WTC11 (cell line): ENCODE measurements at regions not wholly inside any gene's neighbourhood (a gene's known extent, or its start where the extent isn't known, plus 50 kb on each side); places are given as distances from the start of the nearest gene placed in this dataset.

Experiments used
- ATAC-seq: fragments of 200-7000 bp; cut with Tn5 transposase; 2 replicates; pipeline ENCODE4 v1.10.0; 2021; ENCODE audit warnings: mild to moderate bottlenecking, moderate library complexity
- CTCF ChIA-PET: fragments of 300-600 bp; sonication (Branson Sonifier 250); formaldehyde crosslinking; loops from one replicate; lab custom pipeline; 2021; ENCODE audit warnings: antibody characterized with exemption; lab: Charles Lee
- POLR2A ChIA-PET: fragments of 350-600 bp; sonication (Branson Sonifier 250); formaldehyde crosslinking; loops from one replicate; lab custom pipeline; 2021; ENCODE audit warnings: antibody characterized with exemption; lab: Charles Lee
- DNase-seq: peaks from one replicate; pipeline ENCODE4 v3.0.0; 2021; ENCODE audit warnings: low spot score
- H3K27ac Mint-ChIP-seq: 2 replicates; pipeline ENCODE4 v1.8.0; 2021; ENCODE audit warnings: mixed read lengths
- H3K27me3 Mint-ChIP-seq: 2 replicates; pipeline ENCODE4 v1.8.0; 2021; ENCODE audit warnings: low read depth, mild to moderate bottlenecking, moderate library complexity, mixed read lengths
- H3K36me3 Mint-ChIP-seq: 2 replicates; pipeline ENCODE4 v1.8.0; 2021; ENCODE audit warnings: mixed read lengths
- H3K4me1 Mint-ChIP-seq: 2 replicates; pipeline ENCODE4 v1.8.0; 2022; ENCODE audit warnings: mixed read lengths
- H3K4me3 Mint-ChIP-seq: 2 replicates; pipeline ENCODE4 v1.8.0; 2021; ENCODE audit warnings: mild to moderate bottlenecking, moderate library complexity, mixed read lengths
- H3K9me3 Mint-ChIP-seq: 2 replicates; pipeline ENCODE4 v1.8.0; 2021; ENCODE audit warnings: mixed read lengths
- CBFB ChIP-seq: sonication (generic); formaldehyde crosslinking; IDR thresholded peaks from 2 replicates; pipeline ENCODE4 v1.8.1; 2022; ENCODE audit warnings: mild to moderate bottlenecking, low read depth, missing genetic modification reagents
- CDX4 ChIP-seq: fragments of 250-450 bp; sonication (Bioruptor Pico); IDR thresholded peaks from 2 replicates; pipeline ENCODE4 v1.9.0; 2021; ENCODE audit warnings: moderate library complexity, mild to moderate bottlenecking, inconsistent platforms, borderline replicate concordance
- E2F5 ChIP-seq: sonication (generic); formaldehyde crosslinking; IDR thresholded peaks from 2 replicates; pipeline ENCODE4 v1.8.1; 2022; ENCODE audit warnings: mild to moderate bottlenecking, moderate library complexity, missing genetic modification reagents
- ESRRA ChIP-seq: sonication (generic); formaldehyde crosslinking; IDR thresholded peaks from 2 replicates; pipeline ENCODE4 v1.8.1; 2022; ENCODE audit warnings: mild to moderate bottlenecking, missing genetic modification reagents, borderline replicate concordance
- FOXJ3 ChIP-seq: sonication (generic); formaldehyde crosslinking; IDR thresholded peaks from 2 replicates; pipeline ENCODE4 v1.9.0; 2021; ENCODE audit warnings: missing genetic modification reagents, mild to moderate bottlenecking, borderline replicate concordance
- FOXP4 ChIP-seq: sonication (generic); formaldehyde crosslinking; IDR thresholded peaks from 2 replicates; pipeline ENCODE4 v1.8.0; 2022; ENCODE audit warnings: mild to moderate bottlenecking, missing genetic modification reagents
- JUN ChIP-seq: sonication (generic); formaldehyde crosslinking; IDR thresholded peaks from 2 replicates; pipeline ENCODE4 v1.8.0; 2023; ENCODE audit warnings: mild to moderate bottlenecking, missing genetic modification reagents
- KAT7 ChIP-seq: sonication (generic); formaldehyde crosslinking; IDR thresholded peaks from 2 replicates; pipeline ENCODE4 v1.8.1; 2023; ENCODE audit warnings: missing genetic modification reagents, mild to moderate bottlenecking, borderline replicate concordance
- NFATC4 ChIP-seq: fragments of 250-450 bp; sonication (Bioruptor Pico); IDR thresholded peaks from 2 replicates; pipeline ENCODE4 v1.9.0; 2021; ENCODE audit warnings: mild to moderate bottlenecking
- PRRX2 ChIP-seq: fragments of 250-450 bp; sonication (Bioruptor Pico); IDR thresholded peaks from 2 replicates; pipeline ENCODE4 v1.8.0; 2021; ENCODE audit warnings: mild to moderate bottlenecking
- TEAD1 ChIP-seq: sonication (generic); formaldehyde crosslinking; IDR thresholded peaks from 2 replicates; pipeline ENCODE4 v1.8.0; 2022; ENCODE audit warnings: mild to moderate bottlenecking, missing genetic modification reagents
- USF1 ChIP-seq: sonication (generic); formaldehyde crosslinking; IDR thresholded peaks from 2 replicates; pipeline ENCODE4 v1.8.0; 2022; ENCODE audit warnings: mild to moderate bottlenecking, missing genetic modification reagents
- ZBTB21 ChIP-seq: sonication (generic); formaldehyde crosslinking; IDR thresholded peaks from 2 replicates; pipeline ENCODE4 v1.8.1; 2023; ENCODE audit warnings: mild to moderate bottlenecking, missing genetic modification reagents, borderline replicate concordance
- ZMAT4 ChIP-seq: fragments of 250-450 bp; sonication (Bioruptor Pico); IDR thresholded peaks from 2 replicates; pipeline ENCODE4 v1.9.0; 2021; ENCODE audit warnings: mild to moderate bottlenecking
- ZNF281 ChIP-seq: sonication (generic); formaldehyde crosslinking; IDR thresholded peaks from 2 replicates; pipeline ENCODE4 v1.8.0; 2023; ENCODE audit warnings: mild to moderate bottlenecking, missing genetic modification reagents
- ZNF416 ChIP-seq: fragments of 250-450 bp; sonication (Bioruptor Pico); IDR thresholded peaks from 2 replicates; pipeline ENCODE4 v1.9.0; 2021; ENCODE audit warnings: mild to moderate bottlenecking, inconsistent platforms
- ZNF671 ChIP-seq: fragments of 250-450 bp; sonication (Bioruptor Pico); IDR thresholded peaks from 2 replicates; pipeline ENCODE4 v1.8.0; 2021; ENCODE audit warnings: mild to moderate bottlenecking
- TF ChIP-seq, protein P1 (sequence below): fragments of 250-450 bp; sonication (Bioruptor Pico); IDR thresholded peaks from 2 replicates; pipeline ENCODE4 v2.1.2; 2022; ENCODE audit warnings: mild to moderate bottlenecking, moderate library complexity
- TF ChIP-seq, protein P2 (sequence below): sonication (generic); formaldehyde crosslinking; IDR thresholded peaks from 2 replicates; pipeline ENCODE4 v1.8.0; 2022; ENCODE audit warnings: mild to moderate bottlenecking, missing genetic modification reagents
- TF ChIP-seq, protein P3 (sequence below): sonication (generic); formaldehyde crosslinking; conservative IDR thresholded peaks from 2 replicates; pipeline ENCODE4 v1.8.1; 2023; ENCODE audit warnings: mild to moderate bottlenecking, low read depth, missing genetic modification reagents, moderate library complexity

- H3K9me3 Mint-ChIP-seq: no peaks in the 10 kb centered on the region
- no peaks in the 10 kb centered on the region for H3K36me3 Mint-ChIP-seq
- H3K4me1 Mint-ChIP-seq: no peaks in the 10 kb centered on the region
- H3K27me3 Mint-ChIP-seq: no peaks in the 10 kb centered on the region
- H3K27ac Mint-ChIP-seq: no peak overlapping the region
- no peak for ATAC-seq
- no peak overlapping the region for H3K4me3 Mint-ChIP-seq
- DNase-seq: no peak
- POLR2A ChIA-PET: no interaction called here
- TF ChIP-seq, protein P1, sequence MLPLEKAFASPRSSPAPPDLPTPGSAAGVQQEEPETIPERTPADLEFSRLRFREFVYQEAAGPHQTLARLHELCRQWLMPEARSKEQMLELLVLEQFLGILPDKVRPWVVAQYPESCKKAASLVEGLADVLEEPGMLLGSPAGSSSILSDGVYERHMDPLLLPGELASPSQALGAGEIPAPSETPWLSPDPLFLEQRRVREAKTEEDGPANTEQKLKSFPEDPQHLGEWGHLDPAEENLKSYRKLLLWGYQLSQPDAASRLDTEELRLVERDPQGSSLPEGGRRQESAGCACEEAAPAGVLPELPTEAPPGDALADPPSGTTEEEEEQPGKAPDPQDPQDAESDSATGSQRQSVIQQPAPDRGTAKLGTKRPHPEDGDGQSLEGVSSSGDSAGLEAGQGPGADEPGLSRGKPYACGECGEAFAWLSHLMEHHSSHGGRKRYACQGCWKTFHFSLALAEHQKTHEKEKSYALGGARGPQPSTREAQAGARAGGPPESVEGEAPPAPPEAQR (CRISPR knock-in tag): no peak
- TF ChIP-seq FOXJ3 (CRISPR knock-in tag): no peak
- no peak for TF ChIP-seq FOXP4
- no peak for TF ChIP-seq ZNF671
- TF ChIP-seq E2F5: no peak
- TF ChIP-seq ZNF281 (CRISPR knock-in tag): no peak
- TF ChIP-seq ESRRA (CRISPR knock-in tag): no peak
- TF ChIP-seq, protein P2, sequence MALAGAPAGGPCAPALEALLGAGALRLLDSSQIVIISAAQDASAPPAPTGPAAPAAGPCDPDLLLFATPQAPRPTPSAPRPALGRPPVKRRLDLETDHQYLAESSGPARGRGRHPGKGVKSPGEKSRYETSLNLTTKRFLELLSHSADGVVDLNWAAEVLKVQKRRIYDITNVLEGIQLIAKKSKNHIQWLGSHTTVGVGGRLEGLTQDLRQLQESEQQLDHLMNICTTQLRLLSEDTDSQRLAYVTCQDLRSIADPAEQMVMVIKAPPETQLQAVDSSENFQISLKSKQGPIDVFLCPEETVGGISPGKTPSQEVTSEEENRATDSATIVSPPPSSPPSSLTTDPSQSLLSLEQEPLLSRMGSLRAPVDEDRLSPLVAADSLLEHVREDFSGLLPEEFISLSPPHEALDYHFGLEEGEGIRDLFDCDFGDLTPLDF (CRISPR knock-in tag): no peak
- TF ChIP-seq CBFB (CRISPR knock-in tag): no peak
- TF ChIP-seq TEAD1 (CRISPR knock-in tag): no peak
- TF ChIP-seq ZNF416 (CRISPR knock-in tag): no peak
- no peak for TF ChIP-seq JUN (CRISPR knock-in tag)
- TF ChIP-seq, all 79 proteins: peak for 0
- CTCF ChIA-PET: interaction anchor here (1.0 kb wide), 1 partner anchor 15 kb away, joined by 12 read pairs; no protein-coding TSS in a partner anchor
Measured at GRCh38 chr12:67370979-67371378, 101.8 kb downstream of the CAND1 start.

DNA sequence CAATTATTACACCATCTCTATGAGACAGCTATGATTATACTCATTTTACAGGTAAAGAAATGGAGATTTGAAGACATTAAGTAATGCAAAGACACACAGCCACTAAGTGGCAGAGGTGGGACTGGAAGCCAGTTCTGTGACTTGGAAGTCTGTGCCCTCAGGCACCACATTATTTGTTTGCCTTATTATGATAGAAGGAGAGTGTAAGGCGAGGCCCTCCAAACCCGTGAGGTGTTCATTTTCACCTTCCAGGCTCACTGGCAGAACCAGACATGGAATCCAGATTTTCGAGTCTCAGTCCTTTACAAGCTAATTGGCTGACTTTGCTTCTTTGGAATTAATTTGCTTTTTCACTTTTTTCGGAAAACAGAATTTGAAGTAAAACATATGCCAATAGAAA lies 107.9 kb downstream of the CAND1 start:
- DNase-seq (no peak), ATAC-seq (no peak)
- Mint-ChIP-seq H3K9me3 (peaks cover 7% of the 10 kb centered on the region), H3K36me3 (no peaks in the 10 kb centered on the region), H3K4me1 (no peaks in the 10 kb centered on the region), H3K4me3 (no peak overlapping the region), H3K27me3 (peaks cover 3% of the 10 kb centered on the region; the same call in 1 of the 2 replicates), H3K27ac (no peak overlapping the region)
- ChIA-PET CTCF (interaction anchor here (0.7 kb wide), 1 partner anchor 21 kb away, joined by 4 read pairs; no protein-coding TSS in a partner anchor), POLR2A (no interaction called here)
- TF ChIP-seq PRRX2 (CRISPR knock-in tag) (no peak), JUN (CRISPR knock-in tag) (no peak), TEAD1 (CRISPR knock-in tag) (no peak), ZMAT4 (no peak), CDX4 (no peak), KAT7 (CRISPR knock-in tag) (no peak), ZNF671 (no peak), NFATC4 (CRISPR knock-in tag) (no peak), USF1 (CRISPR knock-in tag) (no peak), ZBTB21 (CRISPR knock-in tag) (no peak)
- TF ChIP-seq, protein P3, sequence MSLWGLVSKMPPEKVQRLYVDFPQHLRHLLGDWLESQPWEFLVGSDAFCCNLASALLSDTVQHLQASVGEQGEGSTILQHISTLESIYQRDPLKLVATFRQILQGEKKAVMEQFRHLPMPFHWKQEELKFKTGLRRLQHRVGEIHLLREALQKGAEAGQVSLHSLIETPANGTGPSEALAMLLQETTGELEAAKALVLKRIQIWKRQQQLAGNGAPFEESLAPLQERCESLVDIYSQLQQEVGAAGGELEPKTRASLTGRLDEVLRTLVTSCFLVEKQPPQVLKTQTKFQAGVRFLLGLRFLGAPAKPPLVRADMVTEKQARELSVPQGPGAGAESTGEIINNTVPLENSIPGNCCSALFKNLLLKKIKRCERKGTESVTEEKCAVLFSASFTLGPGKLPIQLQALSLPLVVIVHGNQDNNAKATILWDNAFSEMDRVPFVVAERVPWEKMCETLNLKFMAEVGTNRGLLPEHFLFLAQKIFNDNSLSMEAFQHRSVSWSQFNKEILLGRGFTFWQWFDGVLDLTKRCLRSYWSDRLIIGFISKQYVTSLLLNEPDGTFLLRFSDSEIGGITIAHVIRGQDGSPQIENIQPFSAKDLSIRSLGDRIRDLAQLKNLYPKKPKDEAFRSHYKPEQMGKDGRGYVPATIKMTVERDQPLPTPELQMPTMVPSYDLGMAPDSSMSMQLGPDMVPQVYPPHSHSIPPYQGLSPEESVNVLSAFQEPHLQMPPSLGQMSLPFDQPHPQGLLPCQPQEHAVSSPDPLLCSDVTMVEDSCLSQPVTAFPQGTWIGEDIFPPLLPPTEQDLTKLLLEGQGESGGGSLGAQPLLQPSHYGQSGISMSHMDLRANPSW (CRISPR knock-in tag): no peak
- TF ChIP-seq, protein P1 (CRISPR knock-in tag): no peak
